ENCODE measurements at regions not wholly inside any gene's neighbourhood (a gene's known extent, or its start where the extent isn't known, plus 50 kb on each side); places are given as distances from the start of the nearest gene placed in this dataset.

DNA sequence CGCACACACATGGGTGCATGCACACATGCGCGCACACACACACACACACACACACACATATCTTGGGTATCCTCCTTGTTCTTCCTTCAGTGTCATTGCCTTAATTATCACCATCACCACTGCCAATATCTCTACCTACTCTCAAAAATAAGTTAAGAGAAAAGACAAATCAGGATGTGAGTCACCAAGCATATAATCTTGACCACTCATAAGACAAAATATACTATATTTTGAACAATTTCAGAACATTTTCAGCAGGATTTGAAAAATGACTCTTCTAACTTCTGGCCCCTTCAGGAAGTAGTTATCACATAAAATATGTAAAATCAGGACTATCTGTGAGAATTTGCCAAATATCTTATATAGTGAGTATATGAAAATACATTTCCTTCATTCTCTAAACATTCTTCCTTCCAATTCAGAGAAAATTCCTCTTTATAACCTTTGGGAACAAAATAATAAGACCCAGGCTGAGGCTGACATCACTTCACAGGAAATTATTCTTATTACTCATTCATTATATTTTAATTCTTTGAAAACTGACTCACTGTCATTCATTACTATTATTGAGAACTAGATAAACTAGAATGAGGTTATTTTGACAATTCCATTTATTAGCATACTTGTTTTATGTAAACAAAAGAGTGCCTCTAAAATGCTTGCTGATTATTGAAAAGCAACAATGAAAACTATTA is 772.0 kb upstream of the ACO1 start:
- Histone ChIP-seq H3K4me1 (ENCODE audit: control insufficient read depth, insufficient read depth, low read length) (no peaks in the 10 kb centered on the region), H3K27ac (ENCODE audit: extremely low read depth, low read depth, low read length) (no peak overlapping the region), H3K4me3 (ENCODE audit: low read depth, low read length) (no peak overlapping the region), H3K9me3 (ENCODE audit: control insufficient read depth, insufficient read depth, low read depth, low read length) (no peaks in the 10 kb centered on the region), H3K36me3 (ENCODE audit: control insufficient read depth in 2 of 2, insufficient read depth in 1 of 2, low read length in 2 of 2) (no peaks in the 10 kb centered on the region)
- POLR2A ChIA-PET, result no interaction called here
- no peak for TF ChIP-seq KLF7 (tag by site-specific recombination; IDR thresholded peaks at IDR 0.05; ENCODE audit: borderline replicate concordance)
- TF ChIP-seq, protein P1, sequence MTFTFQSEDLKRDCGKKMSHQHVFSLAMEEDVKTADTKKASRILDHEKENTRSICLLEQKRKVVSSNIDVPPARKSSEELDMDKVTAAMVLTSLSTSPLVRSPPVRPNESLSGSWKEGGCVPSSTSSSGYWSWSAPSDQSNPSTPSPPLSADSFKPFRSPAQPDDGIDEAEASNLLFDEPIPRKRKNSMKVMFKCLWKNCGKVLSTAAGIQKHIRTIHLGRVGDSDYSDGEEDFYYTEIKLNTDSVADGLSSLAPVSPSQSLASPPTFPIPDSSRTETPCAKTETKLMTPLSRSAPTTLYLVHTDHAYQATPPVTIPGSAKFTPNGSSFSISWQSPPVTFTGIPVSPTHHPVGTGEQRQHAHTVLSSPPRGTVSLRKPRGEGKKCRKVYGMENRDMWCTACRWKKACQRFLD (tag by site-specific recombination; IDR thresholded peaks at IDR 0.05), result no peak
- no peak for TF ChIP-seq KLF8 (tag by site-specific recombination; IDR thresholded peaks at IDR 0.05)
- no peak for TF ChIP-seq ZNF2 (tag by site-specific recombination; IDR thresholded peaks at IDR 0.05)
- CTCF ChIA-PET, result no interaction called here

DNA sequence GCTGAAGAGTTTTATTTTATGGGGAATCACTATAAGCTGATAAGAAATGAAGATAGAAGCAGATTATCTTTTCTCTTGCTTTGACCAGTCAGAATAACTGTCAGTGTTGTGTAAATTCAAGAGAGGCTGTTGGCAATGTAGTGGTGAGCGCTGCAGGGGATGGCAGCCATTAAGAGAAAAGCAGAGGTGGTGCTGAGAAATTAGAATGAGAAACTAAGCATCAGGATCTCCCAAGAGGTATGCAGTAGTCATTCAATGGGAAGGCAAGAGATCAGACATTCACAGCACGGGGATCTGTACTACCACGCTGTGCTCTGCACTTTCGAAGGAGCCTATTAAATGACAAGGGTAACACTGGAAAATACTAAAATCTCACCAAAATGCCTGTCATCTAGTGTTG is 768.5 kb upstream of the ACO1 start:
- H3K27ac ChIP-seq (ENCODE audit: extremely low read depth, low read depth, low read length), result no peak overlapping the region
- POLR2A ChIA-PET, result no interaction called here
- TF ChIP-seq GLIS2 (tag by site-specific recombination; IDR thresholded peaks at IDR 0.05), result no peak
- TF ChIP-seq SP7 (tag by site-specific recombination; IDR thresholded peaks at IDR 0.05), result no peak
- TF ChIP-seq ZNF350 (tag by site-specific recombination; IDR thresholded peaks at IDR 0.05), result no peak
- TF ChIP-seq ZNF174 (tag by site-specific recombination; IDR thresholded peaks at IDR 0.05), result no peak
- TF ChIP-seq HOXC10 (CRISPR knock-in tag; IDR thresholded peaks at IDR 0.05), result no peak
- TF ChIP-seq GLI2 (tag by site-specific recombination; IDR thresholded peaks at IDR 0.05; ENCODE audit: borderline replicate concordance, low read depth), result no peak
- TF ChIP-seq, protein P2, sequence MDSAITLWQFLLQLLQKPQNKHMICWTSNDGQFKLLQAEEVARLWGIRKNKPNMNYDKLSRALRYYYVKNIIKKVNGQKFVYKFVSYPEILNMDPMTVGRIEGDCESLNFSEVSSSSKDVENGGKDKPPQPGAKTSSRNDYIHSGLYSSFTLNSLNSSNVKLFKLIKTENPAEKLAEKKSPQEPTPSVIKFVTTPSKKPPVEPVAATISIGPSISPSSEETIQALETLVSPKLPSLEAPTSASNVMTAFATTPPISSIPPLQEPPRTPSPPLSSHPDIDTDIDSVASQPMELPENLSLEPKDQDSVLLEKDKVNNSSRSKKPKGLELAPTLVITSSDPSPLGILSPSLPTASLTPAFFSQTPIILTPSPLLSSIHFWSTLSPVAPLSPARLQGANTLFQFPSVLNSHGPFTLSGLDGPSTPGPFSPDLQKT (IDR thresholded peaks at IDR 0.05; ENCODE audit: borderline replicate concordance, low read depth, low read length), result no peak
- no peak for TF ChIP-seq ZNF518A (tag by site-specific recombination; conservative IDR thresholded peaks at IDR 0.05; ENCODE audit: low read depth)
- TF ChIP-seq ZNF660 (tag by site-specific recombination; IDR thresholded peaks at IDR 0.05), result no peak
- no peak for TF ChIP-seq ZNF510 (tag by site-specific recombination; IDR thresholded peaks at IDR 0.05; ENCODE audit: insufficient replicate concordance)
- no peak for TF ChIP-seq PBX3 (CRISPR knock-in tag; IDR thresholded peaks at IDR 0.05)
- TF ChIP-seq SP3 (tag by site-specific recombination; IDR thresholded peaks at IDR 0.05), result no peak

More for the DNA sequence above, 768.5 kb upstream of the ACO1 start:
- no peaks in the 10 kb centered on the region for H3K9me3 ChIP-seq (ENCODE audit: control insufficient read depth, insufficient read depth, low read depth, low read length)
- no peaks in the 10 kb centered on the region for H3K4me1 ChIP-seq (ENCODE audit: control insufficient read depth, insufficient read depth, low read length)
- CTCF ChIA-PET, result no interaction called here
- no peaks in the 10 kb centered on the region for H3K36me3 ChIP-seq (ENCODE audit: control insufficient read depth in 2 of 2, insufficient read depth in 1 of 2, low read length in 2 of 2)
- H3K4me3 ChIP-seq (ENCODE audit: low read depth, low read length), result no peak overlapping the region

Data from HEK293 (cell line).